Endometrium (tissue), 2 donors: ENCODE measurements at regions not wholly inside any gene's neighbourhood (a gene's known extent, or its start where the extent isn't known, plus 50 kb on each side); places are given as distances from the start of the nearest gene placed in this dataset.
"Not testable (repeated sequence)": the region's sequence is repeated elsewhere in the genome, so short reads cannot be mapped to it uniquely, and the experiment has no call there.

Experiments
- FAIRE-seq: peaks from 2 replicates; lab custom pipeline; 2012; peaks lifted over from hg19 to GRCh38; lab: Jason Lieb, UNC
- donor health status: control.
- donor health status: control.

GRCh38 chr5:103901885-103902284 is 339.3 kb upstream of the NUDT12 start:
- FAIRE-seq = no peak

DNA sequence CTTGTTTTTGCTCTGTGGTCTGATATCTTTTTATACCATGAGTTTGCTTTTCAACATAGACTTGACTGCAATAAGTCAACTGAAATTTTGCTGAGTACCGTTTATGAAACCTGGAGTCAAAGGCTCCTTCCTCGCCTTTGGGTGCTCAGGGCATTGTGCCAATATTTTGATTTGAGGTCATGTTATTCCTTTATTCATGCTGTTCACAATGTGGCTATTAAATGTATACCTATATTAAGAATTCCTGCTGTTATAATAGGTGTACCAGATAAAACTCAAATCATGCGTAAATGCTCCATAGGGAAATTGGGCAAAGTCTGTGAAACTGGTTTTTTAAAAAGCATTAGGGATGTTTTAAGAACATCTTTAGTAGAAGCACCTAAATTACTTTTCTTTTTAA is 334.0 kb upstream of the NUDT12 start:
- FAIRE-seq = no peak

- FAIRE-seq = no peak
These were observed 333.1 kb upstream of the NUDT12 start for GRCh38 chr5:103895738-103896137.

DNA sequence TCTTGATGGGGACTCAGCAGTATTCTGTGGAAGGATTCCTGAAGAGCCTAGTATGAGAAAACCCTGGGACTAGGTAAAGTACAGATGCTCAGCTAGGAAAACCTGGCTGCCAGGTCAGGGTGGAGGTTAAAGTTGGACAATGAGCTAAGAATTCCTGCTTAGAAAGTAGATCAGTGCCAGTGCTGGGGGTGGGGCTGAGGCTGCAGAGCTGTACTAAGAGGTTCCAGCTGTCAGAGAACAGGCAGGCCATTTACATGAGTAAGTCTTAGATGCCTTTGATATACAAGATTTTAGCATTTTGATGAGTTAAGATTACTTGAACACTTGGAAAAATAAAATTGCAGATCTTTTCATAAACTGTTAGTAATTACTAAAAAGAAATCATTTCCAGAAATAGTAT is 332.3 kb upstream of the NUDT12 start:
- no peak for FAIRE-seq

DNA sequence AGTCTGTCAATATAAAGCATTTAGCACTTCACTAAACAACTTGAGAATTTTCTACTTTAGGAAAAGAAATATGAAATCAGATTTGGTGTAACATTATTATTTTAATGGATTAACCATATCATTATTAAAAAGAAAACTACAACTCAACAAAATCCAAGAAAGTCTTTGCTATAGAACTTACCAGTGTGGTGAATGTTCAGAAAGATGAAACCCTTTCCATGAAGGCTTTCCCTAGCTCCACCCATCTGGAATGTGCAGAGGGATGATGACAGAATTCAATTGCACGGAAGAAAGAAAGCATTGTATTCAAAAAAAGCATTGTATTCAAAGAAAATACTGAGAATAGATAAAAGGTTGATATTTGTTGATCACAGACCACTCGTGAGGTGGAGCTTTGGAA is 328.6 kb upstream of the NUDT12 start:
- FAIRE-seq = no peak

DNA sequence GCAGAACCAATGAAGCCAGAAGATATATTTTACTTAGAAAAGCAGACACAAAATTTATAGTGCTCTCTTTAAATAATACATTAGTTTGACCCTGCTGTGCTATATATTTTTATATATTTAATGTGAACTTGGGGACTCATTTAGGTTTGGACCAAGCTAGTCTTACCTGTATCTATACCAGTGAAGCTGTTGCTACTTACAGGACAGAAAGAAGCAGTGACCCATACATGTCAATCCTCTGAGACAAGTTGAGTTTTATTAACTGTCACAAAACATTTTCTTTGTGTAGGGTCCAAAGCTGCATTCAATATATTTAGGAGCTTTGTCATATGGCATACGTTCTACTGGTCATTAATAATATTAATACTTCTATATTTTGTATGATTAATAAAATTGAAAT is 327.7 kb upstream of the NUDT12 start:
- no peak for FAIRE-seq

DNA sequence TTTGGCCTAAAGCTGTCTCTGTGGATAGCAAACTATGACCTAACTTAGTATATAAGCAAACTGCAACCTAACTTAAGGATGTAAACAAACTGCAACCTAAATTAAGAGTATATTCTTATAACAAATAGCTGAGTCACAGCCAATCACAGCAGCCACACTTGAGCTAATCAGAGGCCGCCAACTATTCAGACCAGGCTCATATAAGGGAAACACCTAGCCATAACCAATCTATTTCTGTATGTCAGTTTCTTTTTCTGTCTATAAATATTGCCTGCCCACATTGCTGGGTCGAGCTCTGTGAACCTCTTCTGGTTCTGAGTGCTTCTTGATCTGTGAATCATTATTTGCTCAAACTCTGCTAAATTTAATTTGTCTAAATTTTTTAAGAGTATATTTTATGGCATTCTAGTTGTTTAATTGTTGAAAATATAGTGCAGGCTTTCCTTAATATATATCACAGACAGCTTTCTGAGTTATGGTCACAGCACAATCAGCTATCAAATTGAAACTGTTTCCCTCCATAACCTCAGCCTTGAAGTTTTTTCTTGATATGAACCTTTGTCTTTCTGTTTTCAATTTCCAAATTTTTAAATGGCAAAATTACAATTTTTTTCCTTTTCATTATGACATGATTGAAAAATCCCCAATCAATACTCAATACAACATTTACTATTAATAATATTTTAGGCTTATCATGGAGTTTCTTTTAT is 327.1 kb upstream of the NUDT12 start:
- no peak for FAIRE-seq

- no peak for FAIRE-seq
These were observed 324.2 kb upstream of the NUDT12 start for GRCh38 chr5:103886826-103887225.

DNA sequence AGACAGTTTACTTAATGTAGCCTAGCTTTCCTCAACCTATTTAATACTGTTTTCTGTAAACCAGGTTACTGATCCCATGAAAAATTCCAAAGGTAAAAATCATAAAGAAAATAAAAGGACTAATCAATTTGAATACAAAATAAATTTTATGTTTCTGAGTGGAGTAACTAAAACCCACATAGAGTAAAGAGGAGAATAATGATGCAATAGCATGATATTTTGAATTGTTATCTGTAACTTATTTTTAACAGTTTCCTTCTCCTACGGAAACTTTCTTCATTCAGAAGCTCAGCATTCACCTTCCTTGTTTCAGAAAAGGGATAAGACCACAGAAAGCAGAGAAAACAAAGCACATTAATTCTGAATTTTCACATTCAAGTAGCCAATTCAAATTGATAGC is 320.6 kb upstream of the NUDT12 start:
- no peak for FAIRE-seq

- FAIRE-seq = no peak
These were observed 319.0 kb upstream of the NUDT12 start for GRCh38 chr5:103881560-103881959.

- FAIRE-seq = no peak
These were observed 305.4 kb upstream of the NUDT12 start for GRCh38 chr5:103867857-103868598.

DNA sequence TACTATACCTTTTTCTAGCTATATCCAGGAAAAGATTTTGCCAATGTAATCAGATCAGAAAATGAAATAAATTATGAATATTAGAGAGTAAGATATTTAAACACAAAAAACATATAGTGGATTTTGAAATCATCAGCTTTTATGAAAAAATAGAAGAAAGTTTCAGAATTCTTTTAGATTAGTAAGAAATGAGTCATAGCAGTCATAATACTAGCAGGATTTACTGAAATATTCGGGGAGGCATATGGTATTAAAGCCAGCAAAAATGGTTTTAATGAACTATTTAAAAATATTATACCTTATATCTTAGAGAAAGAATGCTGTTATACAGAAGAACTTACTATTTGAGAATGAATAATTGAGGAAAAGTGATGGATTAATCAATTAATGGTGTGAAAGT is 303.6 kb upstream of the NUDT12 start:
- FAIRE-seq = no peak

GRCh38 chr5:103862398-103862797 is 299.8 kb upstream of the NUDT12 start:
- no peak for FAIRE-seq

DNA sequence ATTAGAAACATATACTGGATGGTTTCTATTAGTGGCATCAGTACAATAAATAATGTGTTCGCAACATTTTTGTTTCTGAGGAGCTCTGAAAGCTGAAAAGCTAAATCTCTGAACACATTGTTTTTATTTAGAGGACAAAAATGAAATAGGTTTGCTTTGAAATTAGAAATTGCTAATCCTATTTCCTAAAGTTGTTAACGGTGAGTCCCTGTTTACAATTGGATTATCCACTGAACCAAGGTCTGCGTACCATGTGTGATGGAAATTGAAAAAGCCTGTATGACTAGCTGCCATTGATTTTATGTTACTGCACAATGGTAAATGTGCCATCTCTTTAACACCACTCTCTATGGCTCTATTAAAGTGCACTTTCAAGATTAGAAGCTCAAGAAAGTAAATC is 297.7 kb upstream of the NUDT12 start:
- FAIRE-seq = no peak

DNA sequence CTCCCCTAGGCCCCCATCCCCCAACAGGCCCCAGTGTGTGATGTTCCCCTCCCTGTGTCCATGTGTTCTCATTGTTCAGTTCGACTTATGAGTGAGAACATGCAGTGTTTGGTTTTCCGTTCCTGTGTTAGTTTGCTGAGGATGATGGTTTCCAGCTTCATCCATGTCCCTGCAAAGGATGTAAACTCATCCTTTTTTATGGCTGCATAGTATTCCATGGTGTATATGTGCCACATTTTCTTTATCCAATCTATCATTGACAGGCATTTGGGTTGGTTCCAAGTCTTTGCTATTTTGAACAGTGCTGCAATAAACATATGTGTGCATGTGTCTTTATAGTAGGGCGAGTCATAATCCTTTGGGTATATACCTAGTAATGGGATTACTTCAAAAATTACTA is 295.8 kb upstream of the NUDT12 start:
- FAIRE-seq = not testable (repeated sequence)

GRCh38 chr5:103851091-103851490 is 288.5 kb upstream of the NUDT12 start:
- no peak for FAIRE-seq

- no peak for FAIRE-seq
These were observed 287.3 kb upstream of the NUDT12 start for GRCh38 chr5:103849934-103850333.

DNA sequence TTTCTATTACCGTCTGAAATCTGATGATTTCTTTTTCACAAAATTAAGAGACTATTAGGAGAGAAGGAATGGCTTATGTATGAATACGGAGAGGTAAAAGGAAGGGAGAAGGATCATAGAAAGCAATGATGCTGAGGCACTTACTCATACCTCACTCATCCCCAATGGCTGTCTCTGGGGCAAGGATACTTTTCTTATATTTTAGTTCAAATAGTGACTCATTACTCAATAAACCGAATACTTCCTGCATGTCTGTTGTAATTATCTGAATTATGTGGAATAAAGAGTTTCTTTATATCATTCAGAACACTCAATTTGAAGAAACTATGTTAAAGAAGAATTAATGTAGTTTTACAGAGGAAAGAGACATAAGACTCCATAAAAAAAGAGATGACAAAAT is 284.5 kb upstream of the NUDT12 start:
- FAIRE-seq = no peak

- no peak for FAIRE-seq
These were observed 280.3 kb upstream of the NUDT12 start for GRCh38 chr5:103842936-103843335.

DNA sequence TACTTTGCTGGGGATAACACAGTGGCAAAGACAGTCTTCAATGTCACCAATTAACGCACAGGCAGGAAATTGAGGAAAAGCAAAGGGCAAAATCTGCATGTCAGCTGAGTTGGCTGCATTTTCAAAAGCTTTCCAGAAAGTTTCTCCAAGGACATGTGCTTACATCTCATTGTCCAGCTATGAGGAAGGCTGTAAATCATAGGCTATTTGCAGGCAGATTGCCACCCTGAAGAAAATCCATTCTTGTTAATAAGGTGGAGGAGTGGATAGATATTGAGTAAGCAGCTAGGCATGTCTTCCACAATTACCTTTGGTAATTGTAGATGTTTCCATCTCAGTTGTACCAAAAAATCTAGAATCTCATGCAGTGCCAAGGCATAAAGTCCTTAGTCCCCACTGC is 278.0 kb upstream of the NUDT12 start:
- FAIRE-seq = no peak

DNA sequence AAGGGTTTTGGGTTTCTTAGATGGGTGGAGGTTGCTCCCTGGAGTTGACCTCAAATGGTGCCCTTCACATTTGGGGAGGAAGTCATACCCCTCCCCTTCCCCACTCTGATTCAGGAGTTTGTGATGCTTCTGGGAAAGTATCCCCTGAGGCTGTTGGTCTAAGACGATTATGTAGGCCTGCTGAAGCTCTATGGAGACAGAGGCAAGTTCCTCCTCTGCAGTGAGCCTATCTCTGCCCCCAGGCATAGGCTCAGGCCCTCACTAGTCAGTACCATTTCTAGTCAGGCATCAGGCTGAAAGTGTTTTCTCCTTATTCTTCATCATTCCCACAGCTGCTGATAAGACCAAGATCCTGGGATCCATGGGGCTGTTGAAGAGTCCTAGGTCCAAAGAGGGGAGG is 271.6 kb upstream of the NUDT12 start:
- FAIRE-seq = no peak

DNA sequence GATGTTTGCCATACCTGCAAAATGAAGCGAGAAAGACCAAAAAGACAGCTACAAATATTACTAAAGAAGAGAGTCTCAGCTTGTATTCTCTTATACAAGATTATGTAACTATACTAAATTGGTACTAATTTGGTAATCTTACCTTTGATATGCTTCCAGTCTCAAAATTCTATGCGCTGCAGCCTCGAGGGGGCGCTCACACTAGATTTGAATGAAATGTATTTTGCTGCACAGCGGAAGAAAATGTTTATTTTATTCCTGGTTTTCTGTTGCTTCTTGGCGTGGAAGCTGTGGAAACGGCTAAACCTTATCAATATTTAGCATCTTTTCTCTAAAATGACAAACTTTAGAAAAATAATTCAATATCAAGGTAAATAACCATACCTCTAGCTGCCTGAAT is 267.0 kb upstream of the NUDT12 start:
- no peak for FAIRE-seq

DNA sequence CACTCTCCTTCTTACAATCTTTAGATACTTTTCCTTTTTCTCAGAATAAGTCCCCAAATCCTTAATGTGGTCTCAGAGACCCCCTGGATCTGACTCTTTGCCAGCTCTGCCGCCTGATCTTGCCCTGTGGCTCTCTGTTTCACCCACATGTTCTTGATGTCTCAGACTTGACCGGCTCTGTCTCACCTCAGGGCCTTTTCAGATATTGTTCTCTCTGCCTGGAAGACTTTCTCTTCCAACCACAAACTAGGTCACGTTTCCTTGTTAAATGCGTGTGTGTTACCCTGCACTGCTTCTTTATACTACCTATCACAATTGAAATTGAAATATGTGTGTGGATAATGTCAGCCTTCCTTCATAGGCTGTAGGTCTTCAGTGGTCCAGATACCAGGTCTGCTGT is 265.4 kb upstream of the NUDT12 start:
- FAIRE-seq = no peak

GRCh38 chr5:103821361-103821760 is 258.8 kb upstream of the NUDT12 start:
- FAIRE-seq = no peak
